ENCODE measurements at regions not wholly inside any gene's neighbourhood (a gene's known extent, or its start where the extent isn't known, plus 50 kb on each side); places are given as distances from the start of the nearest gene placed in this dataset.

GRCh38 chr4:125781651-125782050 is 466.9 kb downstream of the FAT4 start:
- Histone ChIP-seq H3K27me3 (ENCODE audit: low read depth, low read length) (no peaks in the 10 kb centered on the region), H3K27ac (ENCODE audit: low read length) (no peak overlapping the region), H3K9me3 (ENCODE audit: insufficient read depth, low read length) (no peaks in the 10 kb centered on the region), H2AFZ (ENCODE audit: low read depth, low read length) (no peak overlapping the region), H3K4me1 (ENCODE audit: low read length) (peaks cover 22% of the 10 kb centered on the region), H3K4me2 (ENCODE audit: low read length) (no peak overlapping the region), H3K9ac (ENCODE audit: low read length) (no peak overlapping the region), H3K79me2 (ENCODE audit: low read length) (no peaks in the 10 kb centered on the region), H3K36me3 (replicated peaks; ENCODE audit: low read depth, low read length) (no peaks in the 10 kb centered on the region), H3K4me3 (ENCODE audit: low read length) (no peak overlapping the region), H4K20me1 (ENCODE audit: insufficient read depth, low read length) (no peaks in the 10 kb centered on the region)
- no peak for TF ChIP-seq EZH2phosphoT487 (IDR thresholded peaks at IDR 0.05; ENCODE audit: low read depth)
- TF ChIP-seq CTCF (IDR thresholded peaks at IDR 0.05; ENCODE audit: low read depth, low read length): no peak

- Histone ChIP-seq H3K9me3 (ENCODE audit: insufficient read depth, low read length) (no peaks in the 10 kb centered on the region), H2AFZ (ENCODE audit: low read depth, low read length) (no peak overlapping the region), H3K4me3 (ENCODE audit: low read length) (no peak overlapping the region), H3K4me1 (ENCODE audit: low read length) (peaks cover 27% of the 10 kb centered on the region), H3K79me2 (ENCODE audit: low read length) (no peaks in the 10 kb centered on the region), H3K9ac (ENCODE audit: low read length) (no peak overlapping the region), H3K4me2 (ENCODE audit: low read length) (peak overlapping the region; percentile 28; the same call in 1 of the 2 replicates), H4K20me1 (ENCODE audit: insufficient read depth, low read length) (no peaks in the 10 kb centered on the region), H3K27ac (ENCODE audit: low read length) (no peak overlapping the region), H3K27me3 (ENCODE audit: low read depth, low read length) (no peaks in the 10 kb centered on the region), H3K36me3 (replicated peaks; ENCODE audit: low read depth, low read length) (no peaks in the 10 kb centered on the region)
- TF ChIP-seq EZH2phosphoT487 (IDR thresholded peaks at IDR 0.05; ENCODE audit: low read depth): no peak
- no peak for TF ChIP-seq CTCF (IDR thresholded peaks at IDR 0.05; ENCODE audit: low read depth, low read length)
Measured at GRCh38 chr4:125784741-125785140, 470.0 kb downstream of the FAT4 start.

- Histone ChIP-seq H3K4me3 (ENCODE audit: low read length) (no peak overlapping the region), H3K4me1 (ENCODE audit: low read length) (peaks cover 23% of the 10 kb centered on the region), H4K20me1 (ENCODE audit: insufficient read depth, low read length) (no peaks in the 10 kb centered on the region), H2AFZ (ENCODE audit: low read depth, low read length) (no peak overlapping the region), H3K27ac (ENCODE audit: low read length) (no peak overlapping the region), H3K9ac (ENCODE audit: low read length) (no peak overlapping the region), H3K79me2 (ENCODE audit: low read length) (no peaks in the 10 kb centered on the region), H3K36me3 (replicated peaks; ENCODE audit: low read depth, low read length) (no peaks in the 10 kb centered on the region), H3K27me3 (ENCODE audit: low read depth, low read length) (no peaks in the 10 kb centered on the region), H3K4me2 (ENCODE audit: low read length) (no peak overlapping the region), H3K9me3 (ENCODE audit: insufficient read depth, low read length) (no peaks in the 10 kb centered on the region)
- no peak for TF ChIP-seq CTCF (IDR thresholded peaks at IDR 0.05; ENCODE audit: low read depth, low read length)
- TF ChIP-seq EZH2phosphoT487 (IDR thresholded peaks at IDR 0.05; ENCODE audit: low read depth): no peak
Measured at GRCh38 chr4:125787707-125788106, 473.0 kb downstream of the FAT4 start.

GRCh38 chr4:125789023-125789422 is 474.3 kb downstream of the FAT4 start:
- H3K4me1 ChIP-seq (ENCODE audit: low read length): peaks cover 26% of the 10 kb centered on the region
- TF ChIP-seq EZH2phosphoT487 (IDR thresholded peaks at IDR 0.05; ENCODE audit: low read depth) (no peak), CTCF (IDR thresholded peaks at IDR 0.05; ENCODE audit: low read depth, low read length) (no peak)
- no peak overlapping the region for H3K27ac ChIP-seq (ENCODE audit: low read length)
- H4K20me1 ChIP-seq (ENCODE audit: insufficient read depth, low read length): no peaks in the 10 kb centered on the region
- H2AFZ ChIP-seq (ENCODE audit: low read depth, low read length): 0 out of 2 replicates have a peak overlapping the region, but pooled peaks have one; percentile 0
- H3K27me3 ChIP-seq (ENCODE audit: low read depth, low read length): no peaks in the 10 kb centered on the region
- H3K9me3 ChIP-seq (ENCODE audit: insufficient read depth, low read length): no peaks in the 10 kb centered on the region
- no peak overlapping the region for H3K4me3 ChIP-seq (ENCODE audit: low read length)
- no peaks in the 10 kb centered on the region for H3K36me3 ChIP-seq (replicated peaks; ENCODE audit: low read depth, low read length)
- H3K9ac ChIP-seq (ENCODE audit: low read length): no peak overlapping the region
- H3K79me2 ChIP-seq (ENCODE audit: low read length): no peaks in the 10 kb centered on the region
- H3K4me2 ChIP-seq (ENCODE audit: low read length): no peak overlapping the region
